Activated T-cell treated with anti-CD3 and anti-CD28 coated beads, Interleukin-2, amount 50 U/mL, for 24 hours (primary cell): ENCODE measurements at regions not wholly inside any gene's neighbourhood (a gene's known extent, or its start where the extent isn't known, plus 50 kb on each side); places are given as distances from the start of the nearest gene placed in this dataset.
"Not testable (repeated sequence)": the region's sequence is repeated elsewhere in the genome, so short reads cannot be mapped to it uniquely, and the experiment has no call there.

ENCODE experiments used
- DNase-seq: peaks from one replicate; pipeline ENCODE4 v3.0.0-alpha.2; 2020
- H3K27ac Mint-ChIP-seq: 2 replicates; pipeline ENCODE4 v1.8.0; 2020; ENCODE audit warnings: mild to moderate bottlenecking, mixed read lengths
- H3K27me3 Mint-ChIP-seq: 2 replicates; pipeline ENCODE4 v1.8.0; 2020; ENCODE audit warnings: mixed read lengths
- H3K36me3 Mint-ChIP-seq: 2 replicates; pipeline ENCODE4 v1.8.0; 2020; ENCODE audit warnings: low read depth, mixed read lengths
- H3K4me1 Mint-ChIP-seq: 2 replicates; pipeline ENCODE4 v1.8.0; 2020; ENCODE audit warnings: low read depth, mixed read lengths
- H3K4me3 Mint-ChIP-seq: 2 replicates; pipeline ENCODE4 v1.8.0; 2020; ENCODE audit warnings: mild to moderate bottlenecking, moderate library complexity, mixed read lengths
- H3K9me3 Mint-ChIP-seq: 2 replicates; pipeline ENCODE4 v1.8.0; 2020; ENCODE audit warnings: mixed read lengths

DNA sequence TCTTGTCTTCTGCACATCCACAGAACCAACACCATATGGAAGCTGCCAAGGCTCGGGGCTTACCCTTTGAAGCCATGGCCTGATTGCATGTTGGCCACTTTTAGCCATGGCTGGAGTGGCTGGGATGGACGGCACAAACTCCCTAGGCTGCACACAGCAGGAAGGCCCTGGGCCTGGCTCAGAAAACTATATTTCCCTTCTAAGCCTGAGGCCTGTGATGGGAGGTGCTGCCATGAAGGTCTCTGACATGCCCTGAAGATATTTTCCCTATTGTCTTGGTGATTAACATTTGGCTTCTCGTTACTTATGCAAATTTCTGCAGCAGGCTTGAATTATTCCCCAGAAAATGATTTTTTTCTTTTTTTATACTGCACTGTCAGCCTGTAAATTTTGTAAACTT lies 387.0 kb upstream of the KCND2 start:
- Mint-ChIP-seq H3K4me3 (no peak overlapping the region), H3K27me3 (no peaks in the 10 kb centered on the region), H3K27ac (no peak overlapping the region), H3K9me3 (peaks cover 20% of the 10 kb centered on the region), H3K36me3 (no peaks in the 10 kb centered on the region), H3K4me1 (no peaks in the 10 kb centered on the region)
- no peak for DNase-seq

- peaks cover 23% of the 10 kb centered on the region for H3K9me3 Mint-ChIP-seq
- H3K36me3 Mint-ChIP-seq, H3K27me3 Mint-ChIP-seq, H3K4me3 Mint-ChIP-seq, DNase-seq, H3K4me1 Mint-ChIP-seq, H3K27ac Mint-ChIP-seq: not testable (repeated sequence)
Measured at GRCh38 chr7:119886525-119886924, 386.4 kb upstream of the KCND2 start.

DNA sequence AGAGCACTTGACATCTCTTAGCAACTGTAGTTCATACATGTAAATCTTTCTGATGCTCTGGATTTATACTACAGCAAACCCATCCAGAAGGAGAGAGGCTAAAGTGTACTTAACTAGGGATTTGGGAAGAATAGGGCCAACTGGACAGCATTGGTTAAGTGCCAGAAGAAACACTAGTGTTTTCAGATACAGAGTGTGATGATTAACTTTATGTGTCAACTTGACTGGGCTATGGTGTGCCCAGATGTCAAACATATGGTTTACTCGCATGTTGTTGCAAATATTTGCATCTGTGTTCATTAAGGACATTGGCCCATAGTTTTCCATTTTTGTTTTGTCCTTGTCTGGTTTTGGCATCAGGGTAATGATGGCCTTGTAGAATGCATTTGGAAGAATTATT lies 384.7 kb upstream of the KCND2 start:
- peaks cover 27% of the 10 kb centered on the region for H3K9me3 Mint-ChIP-seq
- no peaks in the 10 kb centered on the region for H3K4me1 Mint-ChIP-seq
- no peak for DNase-seq
- H3K27ac Mint-ChIP-seq, result no peak overlapping the region
- H3K4me3 Mint-ChIP-seq, result no peak overlapping the region
- H3K36me3 Mint-ChIP-seq, result no peaks in the 10 kb centered on the region
- no peaks in the 10 kb centered on the region for H3K27me3 Mint-ChIP-seq

DNA sequence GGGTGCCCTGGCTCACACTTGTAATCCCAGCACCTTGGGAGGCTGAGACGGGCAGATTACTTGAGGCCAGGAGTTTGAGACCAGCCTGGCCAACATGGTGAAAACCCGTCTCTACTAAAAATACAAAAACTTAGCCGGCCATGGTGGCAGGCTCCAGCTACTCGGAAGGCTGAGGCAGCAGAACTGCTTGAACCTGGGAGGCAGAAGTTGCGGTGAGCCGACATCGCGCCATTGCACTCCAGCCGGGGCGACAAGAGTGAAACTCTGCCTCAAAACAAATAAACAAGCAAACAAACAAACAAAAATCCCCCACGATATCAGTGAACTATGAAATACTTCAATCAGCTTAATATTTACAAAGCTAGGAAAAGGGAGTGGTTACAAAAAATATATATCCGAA lies 382.3 kb upstream of the KCND2 start:
- peaks cover 20% of the 10 kb centered on the region for H3K9me3 Mint-ChIP-seq
- H3K4me3 Mint-ChIP-seq, result no peak overlapping the region
- H3K36me3 Mint-ChIP-seq, result no peaks in the 10 kb centered on the region
- no peaks in the 10 kb centered on the region for H3K4me1 Mint-ChIP-seq
- no peaks in the 10 kb centered on the region for H3K27me3 Mint-ChIP-seq
- no peak for DNase-seq
- no peak overlapping the region for H3K27ac Mint-ChIP-seq

DNA sequence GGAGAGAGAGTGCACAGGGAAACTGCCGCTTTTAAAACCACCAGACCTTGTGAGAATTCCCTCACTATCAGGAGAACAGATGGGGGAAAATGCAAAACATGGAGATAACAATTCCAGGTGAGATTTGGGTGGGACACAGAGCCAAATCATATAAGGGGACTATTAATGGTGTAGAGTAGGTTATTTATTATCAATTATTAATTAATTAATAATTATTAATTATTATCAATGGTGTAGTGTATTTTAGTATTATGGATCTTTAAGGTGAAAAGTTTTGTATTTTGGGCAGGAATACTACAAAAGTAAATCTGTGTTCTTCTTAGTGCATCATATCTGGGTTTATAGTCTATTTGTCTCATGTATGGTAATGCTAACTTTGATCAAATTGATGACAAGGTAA lies 377.7 kb upstream of the KCND2 start:
- no peak overlapping the region for H3K27ac Mint-ChIP-seq
- peaks cover 18% of the 10 kb centered on the region for H3K9me3 Mint-ChIP-seq
- H3K36me3 Mint-ChIP-seq, result no peaks in the 10 kb centered on the region
- no peak for DNase-seq
- H3K4me3 Mint-ChIP-seq, result no peak overlapping the region
- H3K27me3 Mint-ChIP-seq, result no peaks in the 10 kb centered on the region
- H3K4me1 Mint-ChIP-seq, result no peaks in the 10 kb centered on the region

DNA sequence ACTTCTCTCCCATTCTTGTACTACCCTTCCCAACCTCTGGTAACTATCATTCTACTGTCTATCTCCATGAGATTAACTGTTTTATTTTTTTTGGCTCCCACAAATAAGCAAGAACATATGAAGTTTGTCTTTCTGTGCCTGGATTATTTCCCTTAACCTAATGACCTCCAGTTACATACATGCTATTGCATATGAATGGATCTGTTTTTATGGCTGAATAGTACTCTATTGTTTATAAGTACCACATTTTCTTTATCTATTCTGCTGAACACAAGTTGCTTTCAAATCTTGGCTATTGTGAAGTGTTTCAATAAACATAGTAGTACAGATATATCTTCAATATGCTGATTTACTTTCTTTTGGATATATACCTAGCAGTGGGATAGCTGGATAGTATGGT lies 376.6 kb upstream of the KCND2 start:
- Mint-ChIP-seq H3K9me3 (peaks cover 13% of the 10 kb centered on the region), H3K4me1 (no peaks in the 10 kb centered on the region), H3K4me3 (no peak overlapping the region), H3K27me3 (no peaks in the 10 kb centered on the region), H3K36me3 (no peaks in the 10 kb centered on the region), H3K27ac (no peak overlapping the region)
- DNase-seq, result no peak

DNA sequence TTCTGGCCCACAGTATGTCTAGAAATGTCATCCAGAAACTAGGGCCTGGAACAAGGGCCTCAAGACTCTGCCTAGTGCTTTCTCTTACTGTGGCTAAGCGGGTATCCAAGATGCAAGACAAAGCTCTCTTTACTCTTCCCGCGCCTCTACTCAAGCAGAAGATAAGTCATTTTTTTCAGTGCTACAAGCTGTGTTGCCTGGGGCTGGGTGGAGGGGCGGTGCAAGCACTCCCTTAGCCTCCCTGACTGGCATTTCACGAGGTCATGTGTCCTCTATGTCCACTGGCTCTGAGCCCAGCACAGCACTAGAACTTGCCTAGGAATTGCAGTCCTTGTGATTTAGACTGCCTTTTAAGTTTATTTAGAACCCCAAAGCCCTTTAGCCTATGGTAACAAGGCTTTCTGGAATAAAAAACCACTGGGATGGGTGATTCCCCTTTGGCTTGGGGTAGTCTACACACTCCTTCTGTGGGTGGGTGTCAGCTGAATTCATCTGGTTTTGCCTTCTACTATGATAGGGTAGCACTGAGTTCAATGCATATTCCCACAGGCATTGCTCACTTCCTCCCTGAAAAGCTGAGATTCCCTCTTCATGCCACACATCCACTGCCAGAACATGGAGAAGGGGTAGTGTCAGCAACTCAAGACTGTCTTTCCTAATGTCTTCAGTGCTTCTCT lies 371.8 kb upstream of the KCND2 start:
- H3K36me3 Mint-ChIP-seq, result no peaks in the 10 kb centered on the region
- DNase-seq, result no peak
- no peaks in the 10 kb centered on the region for H3K27me3 Mint-ChIP-seq
- no peak overlapping the region for H3K27ac Mint-ChIP-seq
- H3K4me3 Mint-ChIP-seq, result no peak overlapping the region
- no peaks in the 10 kb centered on the region for H3K4me1 Mint-ChIP-seq
- H3K9me3 Mint-ChIP-seq, result peaks cover 6% of the 10 kb centered on the region

GRCh38 chr7:119903085-119903484 lies 369.9 kb upstream of the KCND2 start:
- no peaks in the 10 kb centered on the region for H3K4me1 Mint-ChIP-seq
- no peak overlapping the region for H3K27ac Mint-ChIP-seq
- H3K4me3 Mint-ChIP-seq, result no peak overlapping the region
- no peaks in the 10 kb centered on the region for H3K36me3 Mint-ChIP-seq
- no peaks in the 10 kb centered on the region for H3K27me3 Mint-ChIP-seq
- DNase-seq, result no peak
- peaks cover 10% of the 10 kb centered on the region for H3K9me3 Mint-ChIP-seq

DNA sequence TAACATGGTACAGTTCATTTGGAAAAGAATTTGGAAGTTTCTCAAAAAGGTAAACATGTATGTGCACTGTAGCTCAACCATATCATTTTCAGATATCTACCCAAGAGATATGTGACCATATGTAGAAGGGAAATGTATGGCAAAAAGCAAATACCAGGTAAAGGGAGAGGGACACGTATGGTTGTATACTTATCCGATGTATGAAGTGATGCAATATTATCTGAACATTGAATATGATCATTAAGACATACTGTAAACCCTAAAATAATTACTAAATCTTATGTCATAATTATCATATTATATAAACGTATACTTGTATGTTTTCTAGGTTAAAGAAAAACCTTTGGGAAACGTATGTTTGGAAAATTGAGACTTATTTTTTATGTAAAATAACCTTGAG lies 367.5 kb upstream of the KCND2 start:
- no peaks in the 10 kb centered on the region for H3K27me3 Mint-ChIP-seq
- H3K27ac Mint-ChIP-seq, result no peak overlapping the region
- H3K9me3 Mint-ChIP-seq, result peaks cover 14% of the 10 kb centered on the region
- no peaks in the 10 kb centered on the region for H3K36me3 Mint-ChIP-seq
- no peak for DNase-seq
- H3K4me1 Mint-ChIP-seq, result no peaks in the 10 kb centered on the region
- H3K4me3 Mint-ChIP-seq, result no peak overlapping the region

DNA sequence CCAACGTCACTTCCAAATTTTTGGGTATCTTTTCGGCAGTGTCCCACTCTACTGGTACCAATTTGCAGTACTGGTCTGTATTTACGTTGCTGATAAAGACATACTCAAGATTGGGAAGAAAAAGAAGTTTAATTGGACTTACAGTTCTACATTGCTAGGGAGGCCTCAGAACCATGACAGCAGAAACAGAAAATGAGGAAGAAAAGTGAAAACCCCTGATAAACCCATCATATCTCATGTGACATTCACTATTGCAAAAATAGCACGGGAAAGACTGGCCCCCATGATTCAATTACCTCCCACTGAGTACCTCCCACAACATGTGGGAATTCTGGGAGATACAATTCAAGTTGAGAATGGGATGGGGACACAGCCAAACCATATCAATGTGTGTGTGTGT lies 364.0 kb upstream of the KCND2 start:
- Mint-ChIP-seq H3K9me3 (peaks cover 13% of the 10 kb centered on the region), H3K4me1 (no peaks in the 10 kb centered on the region), H3K27ac (no peak overlapping the region), H3K36me3 (no peaks in the 10 kb centered on the region), H3K4me3 (no peak overlapping the region), H3K27me3 (no peaks in the 10 kb centered on the region)
- DNase-seq, result no peak

DNA sequence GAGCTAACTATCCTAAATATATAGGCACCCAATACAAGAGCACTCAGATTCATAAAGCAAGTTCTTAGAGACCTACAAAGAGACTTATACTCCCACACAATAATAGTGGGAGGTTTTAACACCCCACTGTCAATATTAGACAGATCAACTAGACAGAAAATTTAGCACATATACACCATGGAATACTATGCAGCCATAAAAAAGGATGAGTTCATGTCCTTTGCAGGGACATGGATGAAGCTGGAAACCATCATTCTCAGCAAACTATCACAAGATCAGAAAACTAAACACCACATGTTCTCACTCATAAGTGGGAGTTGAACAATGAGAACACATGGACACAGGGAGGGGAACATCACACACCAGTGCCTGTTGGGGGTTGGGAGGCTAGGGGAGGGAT lies 358.9 kb upstream of the KCND2 start:
- not testable (repeated sequence) for H3K4me1 Mint-ChIP-seq, DNase-seq, H3K36me3 Mint-ChIP-seq, H3K4me3 Mint-ChIP-seq, H3K27ac Mint-ChIP-seq, H3K27me3 Mint-ChIP-seq
- H3K9me3 Mint-ChIP-seq, result peaks cover 14% of the 10 kb centered on the region

- Mint-ChIP-seq H3K9me3 (peaks cover 12% of the 10 kb centered on the region), H3K4me1 (no peaks in the 10 kb centered on the region), H3K36me3 (no peaks in the 10 kb centered on the region), H3K4me3 (no peak overlapping the region), H3K27me3 (no peaks in the 10 kb centered on the region), H3K27ac (no peak overlapping the region)
- no peak for DNase-seq
Measured at GRCh38 chr7:119916501-119916900, 356.5 kb upstream of the KCND2 start.

- Mint-ChIP-seq H3K4me1 (no peaks in the 10 kb centered on the region), H3K9me3 (peaks cover 12% of the 10 kb centered on the region), H3K36me3 (no peaks in the 10 kb centered on the region), H3K27ac (no peak overlapping the region), H3K4me3 (no peak overlapping the region), H3K27me3 (no peaks in the 10 kb centered on the region)
- no peak for DNase-seq
Measured at GRCh38 chr7:119918185-119918584, 354.8 kb upstream of the KCND2 start.

- Mint-ChIP-seq H3K27me3 (no peaks in the 10 kb centered on the region), H3K4me3 (no peak overlapping the region), H3K27ac (no peak overlapping the region), H3K4me1 (no peaks in the 10 kb centered on the region), H3K9me3 (peaks cover 4% of the 10 kb centered on the region), H3K36me3 (no peaks in the 10 kb centered on the region)
- DNase-seq, result no peak
Measured at GRCh38 chr7:119919986-119920385, 353.0 kb upstream of the KCND2 start.

DNA sequence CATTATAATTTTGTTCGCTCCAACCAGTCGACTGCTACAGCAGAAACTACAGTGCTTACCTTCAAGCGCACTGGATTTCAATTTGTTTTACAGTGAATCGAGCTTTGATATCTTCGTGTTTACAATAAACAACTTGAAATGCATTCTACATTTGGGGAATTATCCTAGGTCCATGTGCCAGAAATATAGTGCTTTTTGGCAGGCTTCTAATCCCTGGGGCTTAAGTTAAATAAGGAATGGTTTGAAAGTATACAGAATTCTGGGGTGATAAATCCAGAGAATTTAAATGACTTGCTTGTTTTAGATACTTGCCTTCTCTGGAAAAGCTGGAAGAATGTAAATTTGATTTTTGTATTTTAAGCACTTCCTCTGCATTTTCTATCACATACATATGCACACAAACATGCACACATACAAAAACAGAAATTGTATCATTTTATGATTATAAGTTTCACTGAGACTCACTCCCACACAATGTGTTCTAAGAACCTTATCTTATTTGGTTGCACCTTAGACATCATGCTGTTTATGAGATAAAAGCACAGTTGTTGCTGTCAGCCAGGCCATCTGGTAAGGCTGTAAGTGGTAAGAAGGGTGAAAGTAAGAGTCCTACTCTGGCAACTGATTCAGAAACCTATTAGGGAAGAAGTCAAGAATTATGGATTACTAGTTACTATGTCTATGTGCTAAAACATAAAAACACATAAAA lies 347.2 kb upstream of the KCND2 start:
- no peaks in the 10 kb centered on the region for H3K4me1 Mint-ChIP-seq
- H3K9me3 Mint-ChIP-seq, result peaks cover 10% of the 10 kb centered on the region
- H3K27me3 Mint-ChIP-seq, result no peaks in the 10 kb centered on the region
- H3K36me3 Mint-ChIP-seq, result no peaks in the 10 kb centered on the region
- no peak overlapping the region for H3K4me3 Mint-ChIP-seq
- DNase-seq, result no peak
- no peak overlapping the region for H3K27ac Mint-ChIP-seq
